ENCODE measurements at regions not wholly inside any gene's neighbourhood (a gene's known extent, or its start where the extent isn't known, plus 50 kb on each side); places are given as distances from the start of the nearest gene placed in this dataset.

DNA sequence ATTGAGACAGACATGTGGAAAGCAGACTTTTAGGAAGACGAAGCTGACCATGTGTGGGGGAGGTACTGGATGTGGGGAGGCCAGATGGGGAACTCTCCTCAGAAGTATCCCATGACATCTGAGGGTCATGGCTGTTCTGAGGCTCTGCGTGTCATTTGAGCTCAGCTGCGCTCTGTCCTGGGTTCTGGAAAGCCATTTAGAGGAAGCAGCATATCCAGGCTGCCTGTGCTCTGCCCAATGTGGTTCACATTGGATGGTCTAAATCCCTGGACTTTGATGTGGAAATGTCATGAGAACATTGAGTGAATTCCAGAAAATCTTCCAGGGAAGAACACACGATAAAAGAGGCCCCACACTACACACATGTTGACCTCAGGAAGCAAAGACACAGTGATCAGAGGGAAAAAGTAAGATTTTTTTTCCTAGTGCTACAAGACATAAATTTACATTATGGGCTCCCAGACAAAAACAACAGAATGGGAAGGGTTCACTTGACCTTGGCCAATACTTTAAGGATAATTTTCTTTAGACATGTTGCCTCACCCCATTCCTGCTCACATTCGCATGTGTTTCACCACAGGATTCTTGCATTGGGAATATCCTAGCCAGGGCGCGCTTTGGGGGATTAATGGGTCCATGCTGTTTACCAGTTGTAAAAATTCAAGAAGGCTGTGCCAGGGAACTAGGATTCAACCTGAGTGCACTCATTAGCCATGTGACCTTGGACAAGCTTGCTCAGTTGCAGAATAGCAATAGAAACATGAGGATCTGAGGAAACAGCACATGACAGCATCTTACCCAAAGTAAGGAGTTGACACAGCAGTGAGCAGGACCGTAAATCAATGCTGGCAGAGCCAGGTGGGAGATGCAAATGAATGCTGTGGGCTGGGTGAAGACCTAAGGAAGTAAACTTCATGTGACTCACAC is 73.2 kb upstream of the C1QTNF7 start:
- no peak overlapping the region for H3K27ac ChIP-seq (ENCODE audit: low read depth in 1 of 3, low read length in 2 of 3)
- FAIRE-seq, result no peak

DNA sequence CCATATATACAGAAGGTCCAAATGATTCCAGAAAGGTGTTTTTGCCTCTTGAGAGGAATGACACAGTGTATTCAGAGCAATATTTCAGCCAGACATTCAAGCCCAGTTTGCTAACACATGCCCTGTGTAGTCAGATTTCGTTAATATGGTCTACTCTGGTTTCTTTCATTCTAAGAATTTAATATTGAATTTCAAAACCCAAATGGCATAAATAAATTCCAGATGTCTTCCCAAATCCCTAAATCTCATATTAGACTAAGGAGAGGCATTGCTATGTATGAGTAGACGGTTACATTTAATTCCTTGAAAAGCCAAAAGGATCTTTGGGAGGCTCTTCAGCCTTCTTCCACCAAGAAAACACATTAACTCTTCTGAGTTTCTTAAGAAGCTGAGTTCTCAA is 66.3 kb upstream of the C1QTNF7 start:
- DNase-seq, result no peak
- no peaks in the 10 kb centered on the region for H3K9me3 ChIP-seq (ENCODE audit: control insufficient read depth in 2 of 2, insufficient read depth in 1 of 2, low read depth in 1 of 2, low read length in 1 of 2)
- 86 to 90% (median 89%) methylated on average over 2 of the region's 2 CpGs for WGBS, 3 donors
- no peaks in the 10 kb centered on the region for H3K36me3 ChIP-seq (ENCODE audit: control insufficient read depth in 3 of 3, insufficient read depth in 2 of 3, low read depth in 1 of 3, low read length in 3 of 3)
- H3K4me3 ChIP-seq (ENCODE audit: low read depth in 1 of 3, low read length in 3 of 3), result no peak overlapping the region
- H3K27me3 ChIP-seq (ENCODE audit: control insufficient read depth in 3 of 3, insufficient read depth in 3 of 3, low read length in 3 of 3), result no peaks in the 10 kb centered on the region
- no peaks in the 10 kb centered on the region for H3K4me1 ChIP-seq (ENCODE audit: control insufficient read depth in 3 of 3, insufficient read depth in 2 of 3, low read depth in 1 of 3, low read length in 2 of 3)
- no peak overlapping the region for H3K27ac ChIP-seq (ENCODE audit: low read depth in 1 of 3, low read length in 2 of 3)
- no peak for FAIRE-seq

More for the DNA sequence above, 73.2 kb upstream of the C1QTNF7 start:
- no peaks in the 10 kb centered on the region for H3K36me3 ChIP-seq (ENCODE audit: control insufficient read depth in 3 of 3, insufficient read depth in 2 of 3, low read depth in 1 of 3, low read length in 3 of 3)
- no peak overlapping the region for H3K4me3 ChIP-seq (ENCODE audit: low read depth in 1 of 3, low read length in 3 of 3)
- DNase-seq, result no peak
- H3K27me3 ChIP-seq (ENCODE audit: control insufficient read depth in 3 of 3, insufficient read depth in 3 of 3, low read length in 3 of 3), result no peaks in the 10 kb centered on the region
- no peaks in the 10 kb centered on the region for H3K9me3 ChIP-seq (ENCODE audit: control insufficient read depth in 2 of 2, insufficient read depth in 1 of 2, low read depth in 1 of 2, low read length in 1 of 2)
- H3K4me1 ChIP-seq (ENCODE audit: control insufficient read depth in 3 of 3, insufficient read depth in 2 of 3, low read depth in 1 of 3, low read length in 2 of 3), result no peaks in the 10 kb centered on the region
- WGBS, 3 donors, result 66 to 81% (median 73%) methylated on average over 8 of the region's 8 CpGs

DNA sequence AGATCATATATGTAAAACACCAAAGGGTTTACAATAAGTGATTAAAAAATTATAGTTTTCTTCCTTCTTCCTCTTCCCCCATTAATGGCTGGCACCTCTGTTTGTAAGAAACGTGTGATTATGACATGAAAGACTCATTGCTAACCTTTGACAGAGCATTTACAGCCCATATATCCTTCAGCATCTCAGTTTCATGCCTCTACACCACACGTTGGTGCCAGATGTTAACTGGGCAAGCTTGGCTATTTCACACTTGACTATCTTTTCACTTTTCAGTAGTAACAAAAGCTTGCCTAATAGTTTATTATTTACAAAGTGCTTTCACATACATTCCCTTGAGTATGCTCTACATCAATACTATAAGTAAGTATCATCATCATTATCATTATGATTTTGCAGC is 65.3 kb upstream of the C1QTNF7 start:
- DNase-seq, result no peak
- H3K27me3 ChIP-seq (ENCODE audit: control insufficient read depth in 3 of 3, insufficient read depth in 3 of 3, low read length in 3 of 3), result no peaks in the 10 kb centered on the region
- H3K4me3 ChIP-seq (ENCODE audit: low read depth in 1 of 3, low read length in 3 of 3), result no peak overlapping the region
- no peaks in the 10 kb centered on the region for H3K36me3 ChIP-seq (ENCODE audit: control insufficient read depth in 3 of 3, insufficient read depth in 2 of 3, low read depth in 1 of 3, low read length in 3 of 3)
- H3K4me1 ChIP-seq (ENCODE audit: control insufficient read depth in 3 of 3, insufficient read depth in 2 of 3, low read depth in 1 of 3, low read length in 2 of 3), result no peaks in the 10 kb centered on the region
- no peak for FAIRE-seq
- H3K9me3 ChIP-seq (ENCODE audit: control insufficient read depth in 2 of 2, insufficient read depth in 1 of 2, low read depth in 1 of 2, low read length in 1 of 2), result no peaks in the 10 kb centered on the region
- WGBS, 3 donors, result 27 to 60% (median 33%) methylated on average over 2 of the region's 2 CpGs
- no peak overlapping the region for H3K27ac ChIP-seq (ENCODE audit: low read depth in 1 of 3, low read length in 2 of 3)

DNA sequence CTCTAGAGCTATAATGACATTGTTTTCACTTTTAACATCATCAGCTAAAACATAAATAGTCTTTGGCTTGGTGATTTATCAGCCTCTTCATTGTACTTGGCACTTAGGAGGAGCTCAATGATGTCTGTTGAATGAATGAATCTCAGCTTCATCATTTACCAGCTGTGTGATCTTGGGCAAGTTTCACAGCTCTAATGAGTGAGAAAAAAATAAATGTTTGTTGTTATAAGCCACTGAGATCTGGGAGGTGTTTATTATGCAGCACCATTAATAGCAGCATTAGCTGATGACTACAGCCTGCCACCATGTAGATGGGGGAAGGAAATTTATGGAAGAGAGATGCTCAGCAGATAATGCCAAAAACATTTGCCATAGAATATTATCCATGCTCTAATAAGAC is 63.6 kb upstream of the C1QTNF7 start:
- Histone ChIP-seq H3K36me3 (ENCODE audit: control insufficient read depth in 3 of 3, insufficient read depth in 2 of 3, low read depth in 1 of 3, low read length in 3 of 3) (no peaks in the 10 kb centered on the region), H3K27ac (ENCODE audit: low read depth in 1 of 3, low read length in 2 of 3) (no peak overlapping the region), H3K4me3 (ENCODE audit: low read depth in 1 of 3, low read length in 3 of 3) (no peak overlapping the region), H3K4me1 (ENCODE audit: control insufficient read depth in 3 of 3, insufficient read depth in 2 of 3, low read depth in 1 of 3, low read length in 2 of 3) (no peaks in the 10 kb centered on the region), H3K27me3 (ENCODE audit: control insufficient read depth in 3 of 3, insufficient read depth in 3 of 3, low read length in 3 of 3) (no peaks in the 10 kb centered on the region), H3K9me3 (ENCODE audit: control insufficient read depth in 2 of 2, insufficient read depth in 1 of 2, low read depth in 1 of 2, low read length in 1 of 2) (no peaks in the 10 kb centered on the region)
- no peak for FAIRE-seq
- DNase-seq, result no peak

DNA sequence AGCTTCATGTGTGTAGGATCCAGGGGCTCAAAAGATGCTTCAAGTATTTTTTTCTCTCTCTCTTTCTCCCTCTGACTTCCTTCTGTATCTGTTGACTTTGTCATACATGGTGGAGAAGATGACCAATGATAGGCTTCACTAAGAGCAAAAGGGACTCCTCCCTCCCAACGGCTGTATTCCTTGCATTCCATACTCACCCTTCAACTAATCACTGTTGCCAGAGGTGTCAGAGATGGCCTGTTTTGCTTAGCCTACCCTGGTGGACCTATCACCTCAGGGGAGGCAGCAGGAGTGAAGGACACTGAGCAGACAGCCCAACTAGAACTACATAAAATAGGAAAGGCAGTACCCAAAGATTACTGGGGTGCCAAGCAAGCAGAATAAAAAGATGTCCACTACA is 62.2 kb upstream of the C1QTNF7 start:
- 11 to 38% (median 29%) methylated on average over 1 of the region's 1 CpG for WGBS, 3 donors
- Histone ChIP-seq H3K27me3 (ENCODE audit: control insufficient read depth in 3 of 3, insufficient read depth in 3 of 3, low read length in 3 of 3) (no peaks in the 10 kb centered on the region), H3K4me1 (ENCODE audit: control insufficient read depth in 3 of 3, insufficient read depth in 2 of 3, low read depth in 1 of 3, low read length in 2 of 3) (no peaks in the 10 kb centered on the region), H3K27ac (ENCODE audit: low read depth in 1 of 3, low read length in 2 of 3) (no peak overlapping the region), H3K36me3 (ENCODE audit: control insufficient read depth in 3 of 3, insufficient read depth in 2 of 3, low read depth in 1 of 3, low read length in 3 of 3) (no peaks in the 10 kb centered on the region), H3K4me3 (ENCODE audit: low read depth in 1 of 3, low read length in 3 of 3) (no peak overlapping the region), H3K9me3 (ENCODE audit: control insufficient read depth in 2 of 2, insufficient read depth in 1 of 2, low read depth in 1 of 2, low read length in 1 of 2) (no peaks in the 10 kb centered on the region)
- no peak for DNase-seq
- FAIRE-seq, result no peak

DNA sequence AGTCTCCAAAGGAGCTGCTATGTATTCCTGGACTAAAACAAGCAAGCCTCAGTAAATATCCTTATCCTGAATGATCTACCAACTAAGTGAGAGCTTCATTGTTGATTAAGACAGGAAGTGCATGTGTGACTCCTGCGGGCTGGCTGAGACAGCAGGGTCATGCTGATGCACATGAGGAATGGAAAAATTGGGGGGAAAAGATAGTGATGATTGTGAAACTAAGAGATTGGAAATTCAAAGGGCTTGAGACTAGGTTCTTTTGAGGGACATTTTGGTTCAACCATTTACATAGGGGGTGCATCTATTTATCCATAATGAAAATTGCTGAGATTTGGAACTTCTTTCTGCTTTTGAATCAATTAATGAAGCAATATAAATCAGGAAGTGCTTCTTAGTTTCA is 61.1 kb upstream of the C1QTNF7 start:
- H3K27me3 ChIP-seq (ENCODE audit: control insufficient read depth in 3 of 3, insufficient read depth in 3 of 3, low read length in 3 of 3), result no peaks in the 10 kb centered on the region
- H3K36me3 ChIP-seq (ENCODE audit: control insufficient read depth in 3 of 3, insufficient read depth in 2 of 3, low read depth in 1 of 3, low read length in 3 of 3), result no peaks in the 10 kb centered on the region
- WGBS, 3 donors, result 3 to 38% (median 20%) methylated on average over 1 of the region's 1 CpG
- H3K9me3 ChIP-seq (ENCODE audit: control insufficient read depth in 2 of 2, insufficient read depth in 1 of 2, low read depth in 1 of 2, low read length in 1 of 2), result no peaks in the 10 kb centered on the region
- no peak overlapping the region for H3K27ac ChIP-seq (ENCODE audit: low read depth in 1 of 3, low read length in 2 of 3)
- no peaks in the 10 kb centered on the region for H3K4me1 ChIP-seq (ENCODE audit: control insufficient read depth in 3 of 3, insufficient read depth in 2 of 3, low read depth in 1 of 3, low read length in 2 of 3)
- H3K4me3 ChIP-seq (ENCODE audit: low read depth in 1 of 3, low read length in 3 of 3), result no peak overlapping the region
- FAIRE-seq, result no peak
- DNase-seq, result no peak

DNA sequence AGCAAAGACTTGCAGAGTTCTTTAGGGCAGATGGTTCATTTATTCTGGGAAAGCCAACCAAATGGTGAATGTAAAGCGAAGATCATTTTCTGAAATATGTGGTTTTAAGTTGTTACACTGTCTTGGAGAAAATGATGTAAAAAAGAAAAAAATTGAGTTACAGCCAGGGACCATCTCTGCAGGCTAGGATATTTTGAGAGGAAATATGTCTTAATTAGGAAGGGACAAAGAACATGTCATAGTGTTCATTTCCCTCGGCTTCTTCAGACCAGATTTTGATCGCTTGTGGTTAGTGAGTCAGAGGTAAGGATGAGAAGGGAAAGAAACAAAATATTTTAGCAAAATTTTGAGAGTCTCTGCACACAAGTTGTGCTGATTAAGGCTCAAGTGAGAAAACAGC is 59.0 kb upstream of the C1QTNF7 start:
- H3K9me3 ChIP-seq (ENCODE audit: control insufficient read depth in 2 of 2, insufficient read depth in 1 of 2, low read depth in 1 of 2, low read length in 1 of 2), result no peaks in the 10 kb centered on the region
- H3K36me3 ChIP-seq (ENCODE audit: control insufficient read depth in 3 of 3, insufficient read depth in 2 of 3, low read depth in 1 of 3, low read length in 3 of 3), result no peaks in the 10 kb centered on the region
- FAIRE-seq (no peak), DNase-seq (no peak)
- WGBS, 3 donors, result 49 to 83% (median 54%) methylated on average over 3 of the region's 3 CpGs
- no peaks in the 10 kb centered on the region for H3K4me1 ChIP-seq (ENCODE audit: control insufficient read depth in 3 of 3, insufficient read depth in 2 of 3, low read depth in 1 of 3, low read length in 2 of 3)
- H3K4me3 ChIP-seq (ENCODE audit: low read depth in 1 of 3, low read length in 3 of 3), result no peak overlapping the region
- no peak overlapping the region for H3K27ac ChIP-seq (ENCODE audit: low read depth in 1 of 3, low read length in 2 of 3)
- H3K27me3 ChIP-seq (ENCODE audit: control insufficient read depth in 3 of 3, insufficient read depth in 3 of 3, low read length in 3 of 3), result no peaks in the 10 kb centered on the region

DNA sequence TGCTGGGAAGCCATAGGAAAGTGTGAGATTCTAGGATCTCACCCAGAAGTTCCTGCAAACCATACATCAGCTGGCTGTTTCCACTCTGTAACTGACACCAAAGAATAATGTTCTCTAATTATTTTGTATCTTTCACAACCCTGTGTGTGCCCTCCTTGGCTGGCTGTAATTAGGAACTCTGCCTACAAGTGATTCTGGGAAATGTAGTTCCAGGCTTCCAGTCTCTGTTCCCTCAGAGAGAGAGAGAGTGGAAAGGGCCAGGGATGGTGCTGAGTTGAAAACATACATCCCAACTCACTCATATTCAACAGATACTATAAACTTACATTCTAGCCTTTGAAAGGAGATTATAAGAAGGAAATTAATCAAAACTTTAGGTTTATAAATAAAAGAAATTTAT is 57.5 kb upstream of the C1QTNF7 start:
- no peak for FAIRE-seq
- H3K4me1 ChIP-seq (ENCODE audit: control insufficient read depth in 3 of 3, insufficient read depth in 2 of 3, low read depth in 1 of 3, low read length in 2 of 3), result no peaks in the 10 kb centered on the region
- H3K27me3 ChIP-seq (ENCODE audit: control insufficient read depth in 3 of 3, insufficient read depth in 3 of 3, low read length in 3 of 3), result no peaks in the 10 kb centered on the region
- no peak overlapping the region for H3K27ac ChIP-seq (ENCODE audit: low read depth in 1 of 3, low read length in 2 of 3)
- no peaks in the 10 kb centered on the region for H3K9me3 ChIP-seq (ENCODE audit: control insufficient read depth in 2 of 2, insufficient read depth in 1 of 2, low read depth in 1 of 2, low read length in 1 of 2)
- DNase-seq, result no peak
- no peak overlapping the region for H3K4me3 ChIP-seq (ENCODE audit: low read depth in 1 of 3, low read length in 3 of 3)
- H3K36me3 ChIP-seq (ENCODE audit: control insufficient read depth in 3 of 3, insufficient read depth in 2 of 3, low read depth in 1 of 3, low read length in 3 of 3), result no peaks in the 10 kb centered on the region

DNA sequence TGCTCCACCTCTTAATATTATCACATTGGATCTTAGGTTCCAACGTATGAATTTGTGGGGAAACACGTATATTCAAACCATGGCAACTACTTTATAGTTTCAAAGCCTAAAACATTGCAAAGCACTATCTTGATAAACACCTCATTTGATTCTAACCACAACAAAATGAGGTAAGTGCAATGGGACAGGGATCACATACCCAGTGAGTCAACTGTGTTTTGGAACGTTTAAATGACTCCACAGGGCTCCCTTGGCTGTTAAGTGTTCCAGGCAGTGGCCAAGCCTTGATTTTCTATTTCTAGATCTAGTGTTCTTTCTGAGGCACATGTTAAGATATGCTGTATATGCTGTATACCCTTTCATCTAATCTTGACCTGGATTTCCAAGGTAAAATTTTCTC is 54.5 kb upstream of the C1QTNF7 start:
- no peaks in the 10 kb centered on the region for H3K27me3 ChIP-seq (ENCODE audit: control insufficient read depth in 3 of 3, insufficient read depth in 3 of 3, low read length in 3 of 3)
- 69 to 77% (median 70%) methylated on average over 3 of the region's 3 CpGs for WGBS, 3 donors
- FAIRE-seq, result no peak

More for the DNA sequence above, 54.5 kb upstream of the C1QTNF7 start:
- no peaks in the 10 kb centered on the region for H3K36me3 ChIP-seq (ENCODE audit: control insufficient read depth in 3 of 3, insufficient read depth in 2 of 3, low read depth in 1 of 3, low read length in 3 of 3)
- DNase-seq, result no peak
- no peak overlapping the region for H3K4me3 ChIP-seq (ENCODE audit: low read depth in 1 of 3, low read length in 3 of 3)
- H3K27ac ChIP-seq (ENCODE audit: low read depth in 1 of 3, low read length in 2 of 3), result no peak overlapping the region
- no peaks in the 10 kb centered on the region for H3K4me1 ChIP-seq (ENCODE audit: control insufficient read depth in 3 of 3, insufficient read depth in 2 of 3, low read depth in 1 of 3, low read length in 2 of 3)
- H3K9me3 ChIP-seq (ENCODE audit: control insufficient read depth in 2 of 2, insufficient read depth in 1 of 2, low read depth in 1 of 2, low read length in 1 of 2), result no peaks in the 10 kb centered on the region
